ENCODE measurements at regions not wholly inside any gene's neighbourhood (a gene's known extent, or its start where the extent isn't known, plus 50 kb on each side); places are given as distances from the start of the nearest gene placed in this dataset.
A peak's percentile ranks its signal among the peaks of the same experiment; 100 is the strongest.

- DNase-seq (ENCODE audit: low spot score): no peak
- no peak overlapping the region for H3K4me3 ChIP-seq
- no peak overlapping the region for H3K27ac Mint-ChIP-seq
- H3K4me1 ChIP-seq: no peaks in the 10 kb centered on the region
- H3K79me2 ChIP-seq (ENCODE audit: low read depth): no peaks in the 10 kb centered on the region
- TF ChIP-seq EZH2phosphoT487 (IDR thresholded peaks at IDR 0.05) (no peak), EZH2 (IDR thresholded peaks at IDR 0.05) (no peak), CTCF (IDR thresholded peaks at IDR 0.05) (no peak)
- H3K9me3 ChIP-seq (ENCODE audit: low read depth): no peaks in the 10 kb centered on the region
- no peaks in the 10 kb centered on the region for H3K27me3 ChIP-seq
- peaks cover 5% of the 10 kb centered on the region for H3K4me1 Mint-ChIP-seq
- H3K36me3 ChIP-seq: no peaks in the 10 kb centered on the region
- H3K9me3 Mint-ChIP-seq: no peaks in the 10 kb centered on the region
- H3F3A ChIP-seq (ENCODE audit: low read depth): no peaks in the 10 kb centered on the region
- no peaks in the 10 kb centered on the region for H4K20me1 ChIP-seq (ENCODE audit: low read depth)
- H3K4me2 ChIP-seq: no peak overlapping the region
- no peak overlapping the region for H3K4me3 Mint-ChIP-seq
- H3K36me3 Mint-ChIP-seq: no peaks in the 10 kb centered on the region
- no peak overlapping the region for H3K27ac ChIP-seq
- no peak overlapping the region for H2AFZ ChIP-seq (replicated peaks)
- H3K9ac ChIP-seq: no peak overlapping the region
- H3K27me3 Mint-ChIP-seq (ENCODE audit: insufficient read depth, low read depth): peaks cover 21% of the 10 kb centered on the region
Measured at GRCh38 chr11:116602637-116602942, 170.2 kb downstream of the BUD13 start.

- Histone ChIP-seq H3F3A (ENCODE audit: low read depth) (no peaks in the 10 kb centered on the region), H3K9me3 (ENCODE audit: low read depth) (no peaks in the 10 kb centered on the region), H3K27me3 (no peaks in the 10 kb centered on the region), H3K27ac (no peak overlapping the region), H3K79me2 (ENCODE audit: low read depth) (no peaks in the 10 kb centered on the region), H3K4me2 (no peak overlapping the region), H4K20me1 (ENCODE audit: low read depth) (no peaks in the 10 kb centered on the region), H3K4me3 (no peak overlapping the region), H3K36me3 (no peaks in the 10 kb centered on the region), H2AFZ (replicated peaks) (no peak overlapping the region), H3K9ac (no peak overlapping the region), H3K4me1 (no peaks in the 10 kb centered on the region)
- TF ChIP-seq EZH2phosphoT487 (IDR thresholded peaks at IDR 0.05) (no peak), EZH2 (IDR thresholded peaks at IDR 0.05) (no peak), CTCF (IDR thresholded peaks at IDR 0.05) (no peak)
- H3K4me3 Mint-ChIP-seq: no peak overlapping the region
- H3K27me3 Mint-ChIP-seq (ENCODE audit: insufficient read depth, low read depth): peaks cover 16% of the 10 kb centered on the region
- no peaks in the 10 kb centered on the region for H3K36me3 Mint-ChIP-seq
- peaks cover 5% of the 10 kb centered on the region for H3K4me1 Mint-ChIP-seq
- no peaks in the 10 kb centered on the region for H3K9me3 Mint-ChIP-seq
- peak overlapping the region; percentile 65 for H3K27ac Mint-ChIP-seq
- no peak for DNase-seq (ENCODE audit: low spot score)
Measured at GRCh38 chr11:116601814-116602636, 170.8 kb downstream of the BUD13 start.

GRCh38 chr11:116600930-116601329 is 171.9 kb downstream of the BUD13 start:
- Mint-ChIP-seq H3K4me1 (peaks cover 5% of the 10 kb centered on the region), H3K4me3 (no peak overlapping the region), H3K27me3 (ENCODE audit: insufficient read depth, low read depth) (peaks cover 13% of the 10 kb centered on the region), H3K9me3 (no peaks in the 10 kb centered on the region), H3K36me3 (no peaks in the 10 kb centered on the region), H3K27ac (no peak overlapping the region)
- H3K27me3 ChIP-seq: no peaks in the 10 kb centered on the region
- no peaks in the 10 kb centered on the region for H3K4me1 ChIP-seq
- no peaks in the 10 kb centered on the region for H3K36me3 ChIP-seq
- H2AFZ ChIP-seq (replicated peaks): no peak overlapping the region
- no peak overlapping the region for H3K4me2 ChIP-seq
- H3K27ac ChIP-seq: no peak overlapping the region
- no peaks in the 10 kb centered on the region for H3K9me3 ChIP-seq (ENCODE audit: low read depth)
- no peaks in the 10 kb centered on the region for H3K79me2 ChIP-seq (ENCODE audit: low read depth)
- TF ChIP-seq CTCF (IDR thresholded peaks at IDR 0.05) (no peak), EZH2 (IDR thresholded peaks at IDR 0.05) (no peak), EZH2phosphoT487 (IDR thresholded peaks at IDR 0.05) (no peak)
- no peak overlapping the region for H3K9ac ChIP-seq
- no peak overlapping the region for H3K4me3 ChIP-seq
- H3F3A ChIP-seq (ENCODE audit: low read depth): no peaks in the 10 kb centered on the region
- no peaks in the 10 kb centered on the region for H4K20me1 ChIP-seq (ENCODE audit: low read depth)
- no peak for DNase-seq (ENCODE audit: low spot score)
